ENCODE measurements at regions not wholly inside any gene's neighbourhood (a gene's known extent, or its start where the extent isn't known, plus 50 kb on each side); places are given as distances from the start of the nearest gene placed in this dataset.

DNA sequence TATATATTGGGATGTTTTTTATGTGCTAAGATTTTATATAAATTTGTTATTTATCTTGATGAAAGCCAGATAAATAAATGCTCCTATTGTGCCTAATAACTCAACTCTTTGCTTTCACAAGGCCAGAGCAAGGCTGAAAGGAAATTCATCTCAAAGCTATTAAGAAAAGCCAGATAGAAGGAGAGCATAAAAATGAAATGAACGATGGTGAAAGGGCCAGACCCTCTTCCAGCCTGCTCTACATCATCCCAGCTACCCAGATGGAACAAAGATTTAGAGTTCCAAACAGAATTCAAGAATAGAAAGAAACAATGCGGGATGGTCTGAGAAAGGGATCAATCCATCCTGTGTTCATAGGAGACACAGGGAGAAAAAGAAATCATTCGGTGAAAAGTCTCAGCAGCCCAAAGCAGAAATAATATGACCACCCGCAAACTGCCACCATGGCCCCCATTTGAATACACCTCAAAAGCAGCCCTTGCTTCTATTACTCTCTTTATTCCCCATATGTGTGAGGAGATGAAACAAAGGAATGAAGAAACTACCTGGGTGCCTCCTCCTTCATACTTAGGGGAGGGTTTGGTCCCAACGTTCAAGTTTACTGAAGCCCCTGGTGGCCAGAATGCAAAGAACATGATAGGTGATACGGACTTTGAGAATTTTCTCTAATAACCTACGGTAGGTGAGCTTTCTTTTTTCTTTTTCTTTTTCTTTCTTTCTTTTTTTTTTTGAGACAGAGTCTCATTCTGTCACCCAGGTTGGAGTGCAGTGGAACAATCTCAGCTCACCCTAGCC, 110.1 kb upstream of the FBXO11 start:
- Histone ChIP-seq H3K27ac (ENCODE audit: low read length) (no peak overlapping the region), H3K4me3 (ENCODE audit: control insufficient read depth in 1 of 2, extremely low read depth in 1 of 2, low read length in 1 of 2) (no peak overlapping the region), H3K36me3 (ENCODE audit: control insufficient read depth in 2 of 2, extremely low read depth in 1 of 2, insufficient read depth in 1 of 2, low read length in 1 of 2) (no peaks in the 10 kb centered on the region), H3K4me1 (ENCODE audit: control insufficient read depth in 1 of 2, extremely low read depth in 1 of 2, insufficient read depth in 2 of 2, low read length in 2 of 2) (no peaks in the 10 kb centered on the region), H3K9me3 (no peaks in the 10 kb centered on the region), H3K27me3 (replicated peaks in 1 of 2; ENCODE audit: control insufficient read depth in 2 of 2, extremely low read depth in 1 of 2, insufficient read depth in 2 of 2, low read length in 1 of 2) (peaks cover 0 to 2% of the 10 kb centered on the region in 2 experiments)
- peak in 10 of 35 experiments; percentile 1 to 35 (median 4) for DNase-seq
- Mint-ChIP-seq H3K36me3 (no peaks in the 10 kb centered on the region), H3K27me3 (peaks cover 17 to 20% of the 10 kb centered on the region in 2 donors), H3K9me3 (peaks cover 0 to 3% (median 2%) of the 10 kb centered on the region in 3 donors), H3K4me1 (no peaks in the 10 kb centered on the region), H3K27ac (no peak overlapping the region), H3K4me3 (no peak overlapping the region)
- ChIA-PET CTCF (interaction anchor here (1.0 to 1.5 kb wide), 3 partner anchors 117 to 159 kb away, joined by 3 to 5 read pairs (median 4); no protein-coding TSS in a partner anchor), POLR2A (no interaction called here)
- WGBS (ENCODE audit: insufficient coverage): 94% methylated on average over 2 of the region's 7 CpGs
- ATAC-seq (replicated peaks in 1 of 4): no peak

DNA sequence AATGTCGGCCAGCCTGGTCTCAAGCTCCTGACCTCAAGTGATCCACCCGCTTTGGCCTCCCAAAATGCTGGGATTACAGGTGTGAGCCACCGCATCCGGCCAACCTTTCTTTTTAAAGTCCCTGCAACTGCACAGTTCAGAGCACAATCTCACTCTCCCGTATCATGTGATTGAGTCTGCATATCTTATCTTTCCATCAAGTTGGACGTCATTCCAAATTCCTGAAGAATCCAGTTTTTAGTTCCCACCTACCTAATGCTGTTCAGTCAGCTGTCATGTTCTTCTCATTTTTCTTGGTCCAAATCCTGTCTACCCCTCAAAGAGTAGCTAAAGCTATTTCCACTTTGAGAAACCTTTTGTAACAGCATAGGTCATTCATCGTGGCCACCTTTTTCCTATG, 110.8 kb upstream of the FBXO11 start:
- Mint-ChIP-seq H3K9me3 (peaks cover 0 to 3% (median 2%) of the 10 kb centered on the region in 3 donors), H3K4me1 (no peaks in the 10 kb centered on the region), H3K36me3 (no peaks in the 10 kb centered on the region), H3K27ac (no peak overlapping the region), H3K4me3 (no peak overlapping the region), H3K27me3 (peaks cover 21 to 24% of the 10 kb centered on the region in 2 donors)
- Histone ChIP-seq H3K9me3 (no peaks in the 10 kb centered on the region), H3K27me3 (replicated peaks in 1 of 2; ENCODE audit: control insufficient read depth in 2 of 2, extremely low read depth in 1 of 2, insufficient read depth in 2 of 2, low read length in 1 of 2) (peaks cover 0 to 2% of the 10 kb centered on the region in 2 experiments), H3K4me3 (ENCODE audit: control insufficient read depth in 1 of 2, extremely low read depth in 1 of 2, low read length in 1 of 2) (no peak overlapping the region), H3K36me3 (ENCODE audit: control insufficient read depth in 2 of 2, extremely low read depth in 1 of 2, insufficient read depth in 1 of 2, low read length in 1 of 2) (no peaks in the 10 kb centered on the region), H3K27ac (ENCODE audit: low read length) (no peak overlapping the region), H3K4me1 (ENCODE audit: control insufficient read depth in 1 of 2, extremely low read depth in 1 of 2, insufficient read depth in 2 of 2, low read length in 2 of 2) (no peaks in the 10 kb centered on the region)
- ATAC-seq (replicated peaks in 1 of 4): no peak
- DNase-seq: no peak
- 89% methylated on average over 6 of the region's 7 CpGs for WGBS (ENCODE audit: insufficient coverage)
- CTCF ChIA-PET: interaction anchor here (1.2 to 1.5 kb wide), 2 partner anchors 117 to 157 kb away, joined by 3 to 5 read pairs; no protein-coding TSS in a partner anchor
- POLR2A ChIA-PET: no interaction called here

DNA sequence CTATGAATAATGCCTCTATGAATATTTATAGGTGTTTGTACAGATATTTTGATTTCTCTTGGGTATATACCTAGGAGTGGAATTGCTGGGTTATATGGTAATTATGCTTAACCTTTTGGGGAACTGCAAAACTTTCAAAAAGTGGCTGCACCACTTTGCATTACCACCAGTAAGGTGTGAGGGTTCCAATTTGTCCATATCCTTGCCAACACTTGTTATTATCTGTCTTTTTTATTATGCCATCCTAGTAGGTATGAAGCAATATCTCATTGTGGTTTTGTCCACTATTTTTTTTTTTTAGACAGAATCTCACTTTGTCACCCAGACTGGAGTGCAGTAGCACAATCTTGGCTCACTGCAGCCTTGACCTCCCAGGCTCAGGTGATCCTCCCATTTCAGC, 112.2 kb upstream of the FBXO11 start:
- Histone ChIP-seq H3K27ac (ENCODE audit: low read length) (no peak overlapping the region), H3K27me3 (replicated peaks in 1 of 2; ENCODE audit: control insufficient read depth in 2 of 2, extremely low read depth in 1 of 2, insufficient read depth in 2 of 2, low read length in 1 of 2) (peaks cover 0 to 6% of the 10 kb centered on the region in 2 experiments), H3K36me3 (ENCODE audit: control insufficient read depth in 2 of 2, extremely low read depth in 1 of 2, insufficient read depth in 1 of 2, low read length in 1 of 2) (no peaks in the 10 kb centered on the region), H3K4me3 (ENCODE audit: control insufficient read depth in 1 of 2, extremely low read depth in 1 of 2, low read length in 1 of 2) (no peak overlapping the region), H3K9me3 (no peaks in the 10 kb centered on the region), H3K4me1 (ENCODE audit: control insufficient read depth in 1 of 2, extremely low read depth in 1 of 2, insufficient read depth in 2 of 2, low read length in 2 of 2) (no peaks in the 10 kb centered on the region)
- no peaks in the 10 kb centered on the region for H3K36me3 Mint-ChIP-seq
- H3K27ac Mint-ChIP-seq: no peak overlapping the region
- ATAC-seq (replicated peaks in 1 of 4): no peak
- no peak for DNase-seq
- H3K4me3 Mint-ChIP-seq: no peak overlapping the region
- no peaks in the 10 kb centered on the region for H3K4me1 Mint-ChIP-seq
- CTCF ChIA-PET: no interaction called here
- H3K27me3 Mint-ChIP-seq: peaks cover 24 to 28% of the 10 kb centered on the region in 2 donors
- H3K9me3 Mint-ChIP-seq: peaks cover 0 to 3% (median 2%) of the 10 kb centered on the region in 3 donors
- POLR2A ChIA-PET: no interaction called here

DNA sequence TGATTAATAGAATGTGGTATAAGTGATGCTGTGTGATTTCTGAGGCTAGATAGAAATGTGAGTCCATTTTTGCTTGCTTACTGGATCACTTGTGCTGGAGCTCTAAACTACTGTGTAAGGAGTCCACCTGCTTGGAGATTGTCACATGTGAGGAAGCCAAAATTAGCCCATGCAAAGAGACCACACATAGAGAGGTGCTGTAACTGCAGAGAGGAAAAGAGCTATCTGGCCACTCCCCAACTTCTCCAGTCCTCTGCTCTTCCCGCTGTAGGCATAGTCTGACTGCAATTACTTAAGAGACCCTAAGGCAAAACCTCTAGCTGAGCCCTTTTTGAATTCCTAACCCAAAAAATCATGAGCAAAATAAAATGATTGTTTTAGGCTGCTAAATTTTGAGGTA, 120.6 kb upstream of the FBXO11 start:
- H3K4me3 ChIP-seq (ENCODE audit: control insufficient read depth in 1 of 2, extremely low read depth in 1 of 2, low read length in 1 of 2): no peak overlapping the region
- POLR2A ChIA-PET: no interaction called here
- Mint-ChIP-seq H3K27ac (no peak overlapping the region), H3K4me1 (no peaks in the 10 kb centered on the region), H3K36me3 (no peaks in the 10 kb centered on the region), H3K4me3 (no peak overlapping the region), H3K9me3 (peaks cover 0 to 4% (median 0%) of the 10 kb centered on the region in 3 donors), H3K27me3 (peaks cover under 1 to 13% of the 10 kb centered on the region in 2 donors)
- H3K4me1 ChIP-seq (ENCODE audit: control insufficient read depth in 1 of 2, extremely low read depth in 1 of 2, insufficient read depth in 2 of 2, low read length in 2 of 2): no peaks in the 10 kb centered on the region
- CTCF ChIA-PET: no interaction called here
- peaks cover 0 to 7% of the 10 kb centered on the region in 2 experiments for H3K27me3 ChIP-seq (replicated peaks in 1 of 2; ENCODE audit: control insufficient read depth in 2 of 2, extremely low read depth in 1 of 2, insufficient read depth in 2 of 2, low read length in 1 of 2)
- H3K27ac ChIP-seq (ENCODE audit: low read length): no peak overlapping the region
- no peaks in the 10 kb centered on the region for H3K9me3 ChIP-seq
- DNase-seq (no peak), ATAC-seq (replicated peaks in 1 of 4) (no peak)
- no CpG with 5 or more reads among the region's 1 CpG for WGBS (ENCODE audit: insufficient coverage)
- no peaks in the 10 kb centered on the region for H3K36me3 ChIP-seq (ENCODE audit: control insufficient read depth in 2 of 2, extremely low read depth in 1 of 2, insufficient read depth in 1 of 2, low read length in 1 of 2)

DNA sequence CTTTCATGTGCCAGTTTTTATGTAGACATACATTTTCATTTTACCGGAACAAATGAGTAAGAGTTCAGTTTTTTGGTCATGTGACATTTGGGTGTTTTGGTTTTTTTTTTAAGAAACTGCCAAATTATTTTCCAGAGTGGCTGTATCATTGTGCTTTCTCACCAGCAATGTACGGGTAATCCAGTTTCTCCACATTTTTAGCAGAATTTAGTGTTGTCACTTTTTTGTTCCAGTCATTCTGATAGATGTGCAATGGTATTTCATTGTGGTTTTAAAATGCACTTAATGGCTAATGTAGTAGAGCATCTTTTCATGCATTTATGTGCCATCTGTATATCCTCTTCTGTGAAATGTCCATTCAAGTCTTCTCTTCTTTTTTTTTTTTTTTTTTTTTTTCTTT, 126.5 kb upstream of the FBXO11 start:
- Mint-ChIP-seq H3K36me3 (no peaks in the 10 kb centered on the region), H3K9me3 (peaks cover 0 to 12% (median 2%) of the 10 kb centered on the region in 3 donors), H3K27me3 (no peaks in the 10 kb centered on the region), H3K4me3 (no peak overlapping the region), H3K4me1 (no peaks in the 10 kb centered on the region), H3K27ac (no peak overlapping the region)
- Histone ChIP-seq H3K27me3 (replicated peaks in 1 of 2; ENCODE audit: control insufficient read depth in 2 of 2, extremely low read depth in 1 of 2, insufficient read depth in 2 of 2, low read length in 1 of 2) (peaks cover 0 to 3% of the 10 kb centered on the region in 2 experiments), H3K27ac (ENCODE audit: low read length) (no peak overlapping the region), H3K4me1 (ENCODE audit: control insufficient read depth in 1 of 2, extremely low read depth in 1 of 2, insufficient read depth in 2 of 2, low read length in 2 of 2) (no peaks in the 10 kb centered on the region), H3K4me3 (ENCODE audit: control insufficient read depth in 1 of 2, extremely low read depth in 1 of 2, low read length in 1 of 2) (no peak overlapping the region), H3K9me3 (peaks cover 4% of the 10 kb centered on the region), H3K36me3 (ENCODE audit: control insufficient read depth in 2 of 2, extremely low read depth in 1 of 2, insufficient read depth in 1 of 2, low read length in 1 of 2) (no peaks in the 10 kb centered on the region)
- ChIA-PET CTCF (no interaction called here), POLR2A (no interaction called here)
- WGBS (ENCODE audit: insufficient coverage): 60% methylated on average over 1 of the region's 2 CpGs
- ATAC-seq (replicated peaks in 1 of 4) (no peak), DNase-seq (no peak)

DNA sequence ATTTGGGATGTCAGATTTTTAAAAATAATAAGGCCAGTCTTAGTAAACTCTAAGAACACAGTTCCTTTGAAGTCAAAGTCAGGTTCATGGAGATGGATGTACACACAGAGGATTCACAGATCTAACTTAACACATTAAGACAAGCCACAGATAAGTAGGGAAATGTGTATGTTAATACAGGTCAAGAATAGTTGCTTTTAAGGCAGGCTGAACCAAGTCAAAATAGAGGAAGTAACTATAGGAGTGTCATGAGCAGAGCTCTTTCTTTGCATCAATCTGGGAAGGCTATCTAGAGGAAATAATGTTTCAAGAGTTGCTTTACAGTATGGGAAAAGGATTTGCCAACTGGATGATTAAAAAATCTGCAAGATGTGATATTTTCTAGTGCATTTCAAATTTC, 128.0 kb upstream of the FBXO11 start:
- H3K4me3 Mint-ChIP-seq: no peak overlapping the region
- H3K36me3 Mint-ChIP-seq: no peaks in the 10 kb centered on the region
- H3K4me3 ChIP-seq (ENCODE audit: control insufficient read depth in 1 of 2, extremely low read depth in 1 of 2, low read length in 1 of 2): no peak overlapping the region
- peaks cover 0 to 11% (median 2%) of the 10 kb centered on the region in 3 donors for H3K9me3 Mint-ChIP-seq
- DNase-seq (no peak), ATAC-seq (replicated peaks in 1 of 4) (no peak)
- peaks cover 4% of the 10 kb centered on the region for H3K9me3 ChIP-seq
- ChIA-PET POLR2A (no interaction called here), CTCF (no interaction called here)
- no peak overlapping the region for H3K27ac ChIP-seq (ENCODE audit: low read length)
- no peaks in the 10 kb centered on the region for H3K4me1 ChIP-seq (ENCODE audit: control insufficient read depth in 1 of 2, extremely low read depth in 1 of 2, insufficient read depth in 2 of 2, low read length in 2 of 2)
- H3K36me3 ChIP-seq (ENCODE audit: control insufficient read depth in 2 of 2, extremely low read depth in 1 of 2, insufficient read depth in 1 of 2, low read length in 1 of 2): no peaks in the 10 kb centered on the region
- no peaks in the 10 kb centered on the region for H3K27me3 Mint-ChIP-seq
- H3K4me1 Mint-ChIP-seq: no peaks in the 10 kb centered on the region
- no peaks in the 10 kb centered on the region for H3K27me3 ChIP-seq (replicated peaks in 1 of 2; ENCODE audit: control insufficient read depth in 2 of 2, extremely low read depth in 1 of 2, insufficient read depth in 2 of 2, low read length in 1 of 2)
- no peak overlapping the region for H3K27ac Mint-ChIP-seq

All from T-cell (primary cell).